ENCODE measurements at regions not wholly inside any gene's neighbourhood (a gene's known extent, or its start where the extent isn't known, plus 50 kb on each side); places are given as distances from the start of the nearest gene placed in this dataset.

- 82% methylated on average over 8 of the region's 8 CpGs for WGBS
Observed at GRCh38 chr10:124252097-124252715, 158.8 kb upstream of the CHST15 start.

GRCh38 chr10:124251317-124252065 lies 158.1 kb upstream of the CHST15 start:
- Histone ChIP-seq H3K36me3 (ENCODE audit: insufficient read depth) (no peaks in the 10 kb centered on the region), H3K27ac (ENCODE audit: low read depth) (no peak overlapping the region), H3K4me3 (ENCODE audit: low read depth, low read length) (no peak overlapping the region), H3K4me1 (ENCODE audit: insufficient read depth) (no peaks in the 10 kb centered on the region)
- DNase-seq (ENCODE audit: extremely low spot score): no peak
- 62% methylated on average over 4 of the region's 4 CpGs for WGBS

More at GRCh38 chr10:124252097-124252715, 158.8 kb upstream of the CHST15 start:
- Histone ChIP-seq H3K36me3 (ENCODE audit: insufficient read depth) (no peaks in the 10 kb centered on the region), H3K4me3 (ENCODE audit: low read depth, low read length) (no peak overlapping the region), H3K4me1 (ENCODE audit: insufficient read depth) (no peaks in the 10 kb centered on the region), H3K27ac (ENCODE audit: low read depth) (no peak overlapping the region)
- no peak for DNase-seq (ENCODE audit: extremely low spot score)

- no peaks in the 10 kb centered on the region for H3K4me1 ChIP-seq (ENCODE audit: insufficient read depth)
Observed at GRCh38 chr10:124250506-124250905, 157.1 kb upstream of the CHST15 start.

DNA sequence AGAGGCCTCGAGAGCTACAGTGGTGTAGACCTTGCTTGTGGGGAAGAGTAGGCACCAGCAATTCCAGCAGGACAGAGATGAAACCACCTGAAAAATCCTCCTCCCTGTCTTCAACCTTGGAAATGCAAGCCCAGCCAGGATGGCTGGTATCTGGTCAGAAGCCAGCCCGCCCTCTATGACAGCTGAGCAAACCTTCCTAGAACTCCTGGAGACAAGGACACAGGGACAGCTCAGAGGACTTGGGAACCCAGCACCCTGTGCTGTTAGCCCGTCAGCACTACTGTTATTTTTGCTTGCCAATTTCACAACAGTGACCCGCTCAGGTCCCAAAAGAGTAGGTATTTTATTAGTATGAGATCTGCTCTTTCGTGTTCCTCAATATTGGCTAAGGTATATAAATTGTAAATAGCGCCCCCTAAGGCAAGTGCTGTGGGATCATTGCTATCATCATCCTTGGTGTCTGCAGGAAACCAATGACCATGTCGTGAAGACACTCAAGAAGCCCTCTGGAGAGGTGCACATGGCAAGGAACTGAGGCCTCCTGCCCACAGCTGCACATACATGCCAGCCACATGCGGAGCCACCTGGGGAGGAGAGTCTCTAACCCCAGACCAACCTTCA lies 156.5 kb upstream of the CHST15 start:
- H3K4me3 ChIP-seq (ENCODE audit: low read depth, low read length): no peak overlapping the region
- 80% methylated on average over 8 of the region's 8 CpGs for WGBS

More at GRCh38 chr10:124250506-124250905, 157.1 kb upstream of the CHST15 start:
- DNase-seq (ENCODE audit: extremely low spot score): no peak
- Histone ChIP-seq H3K4me3 (ENCODE audit: low read depth, low read length) (no peak overlapping the region), H3K36me3 (ENCODE audit: insufficient read depth) (no peaks in the 10 kb centered on the region), H3K27ac (ENCODE audit: low read depth) (no peak overlapping the region)
- 83% methylated on average over 6 of the region's 6 CpGs for WGBS

GRCh38 chr10:124249196-124249595 lies 155.8 kb upstream of the CHST15 start:
- 77% methylated on average over 6 of the region's 6 CpGs for WGBS
- DNase-seq (ENCODE audit: extremely low spot score): no peak
- Histone ChIP-seq H3K27ac (ENCODE audit: low read depth) (no peak overlapping the region), H3K36me3 (ENCODE audit: insufficient read depth) (no peaks in the 10 kb centered on the region), H3K4me1 (ENCODE audit: insufficient read depth) (no peaks in the 10 kb centered on the region), H3K4me3 (ENCODE audit: low read depth, low read length) (no peak overlapping the region)

More for the DNA sequence above, 156.5 kb upstream of the CHST15 start:
- H3K4me1 ChIP-seq (ENCODE audit: insufficient read depth): no peaks in the 10 kb centered on the region
- no peak for DNase-seq (ENCODE audit: extremely low spot score)
- H3K27ac ChIP-seq (ENCODE audit: low read depth): no peak overlapping the region
- no peaks in the 10 kb centered on the region for H3K36me3 ChIP-seq (ENCODE audit: insufficient read depth)

GRCh38 chr10:124248056-124249045 lies 155.0 kb upstream of the CHST15 start:
- no peaks in the 10 kb centered on the region for H3K4me1 ChIP-seq (ENCODE audit: insufficient read depth)
- 92% methylated on average over 18 of the region's 18 CpGs for WGBS
- no peak for DNase-seq (ENCODE audit: extremely low spot score)
- H3K27ac ChIP-seq (ENCODE audit: low read depth): no peak overlapping the region
- no peak overlapping the region for H3K4me3 ChIP-seq (ENCODE audit: low read depth, low read length)
- H3K36me3 ChIP-seq (ENCODE audit: insufficient read depth): no peaks in the 10 kb centered on the region

DNA sequence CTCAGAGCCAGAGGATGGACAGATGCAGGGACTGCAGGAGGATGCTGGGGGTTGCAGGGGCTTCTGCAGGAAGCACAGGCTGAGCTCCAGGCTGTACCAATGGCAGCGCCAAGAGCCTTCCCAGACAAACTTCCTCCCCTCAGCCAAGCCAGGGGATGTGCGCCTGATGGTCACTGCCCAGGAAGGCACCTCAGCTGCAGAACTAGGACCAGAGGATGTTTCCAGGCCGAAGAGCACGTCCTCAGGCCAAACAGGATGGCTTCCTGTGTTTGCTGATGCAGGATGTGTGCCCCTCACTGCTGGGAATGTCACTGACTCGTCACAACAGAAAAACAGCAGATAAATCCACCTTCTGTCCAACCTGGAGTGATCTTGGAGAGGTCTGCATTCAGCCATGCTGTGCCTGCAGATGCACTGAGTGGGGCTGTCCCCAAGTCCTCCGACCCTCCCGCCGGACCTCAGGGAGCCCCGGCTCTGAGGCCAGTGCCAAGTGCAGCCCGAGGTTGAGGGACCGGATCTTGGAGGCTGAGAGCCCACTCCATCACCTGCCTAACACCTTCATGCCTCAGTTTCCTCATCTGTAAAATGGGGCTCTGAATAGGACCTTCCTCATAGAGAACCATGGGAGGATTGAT lies 152.5 kb upstream of the CHST15 start:
- H3K4me3 ChIP-seq (ENCODE audit: low read depth, low read length): no peak overlapping the region
- H3K27ac ChIP-seq (ENCODE audit: low read depth): no peak overlapping the region
- no peaks in the 10 kb centered on the region for H3K4me1 ChIP-seq (ENCODE audit: insufficient read depth)
- no peaks in the 10 kb centered on the region for H3K36me3 ChIP-seq (ENCODE audit: insufficient read depth)
- DNase-seq (ENCODE audit: extremely low spot score): no peak
- 81% methylated on average over 11 of the region's 11 CpGs for WGBS

DNA sequence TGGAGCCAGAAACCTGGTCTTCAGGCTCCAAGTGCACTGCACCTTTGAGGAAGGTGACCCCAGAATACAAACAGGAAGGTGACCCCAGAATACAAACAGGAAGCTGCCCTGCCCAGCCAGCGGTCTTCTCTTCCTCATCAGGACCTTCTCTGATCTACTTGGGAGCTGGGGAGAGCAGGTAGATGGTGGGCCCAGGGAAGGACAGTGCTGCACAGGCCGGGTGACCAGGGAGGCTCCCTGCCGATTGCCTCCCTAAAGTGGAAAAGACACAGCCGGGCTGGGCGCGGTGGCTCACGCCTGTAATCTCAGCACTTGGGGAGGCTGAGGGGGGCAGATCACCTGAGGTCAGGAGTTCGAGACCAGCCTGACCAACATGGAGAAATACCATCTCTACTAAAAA lies 151.8 kb upstream of the CHST15 start:
- Histone ChIP-seq H3K27ac (ENCODE audit: low read depth) (no peak overlapping the region), H3K4me3 (ENCODE audit: low read depth, low read length) (no peak overlapping the region), H3K36me3 (ENCODE audit: insufficient read depth) (no peaks in the 10 kb centered on the region), H3K4me1 (ENCODE audit: insufficient read depth) (peaks cover under 1% of the 10 kb centered on the region)
- 93% methylated on average over 8 of the region's 8 CpGs for WGBS
- no peak for DNase-seq (ENCODE audit: extremely low spot score)

- Histone ChIP-seq H3K27ac (ENCODE audit: low read depth) (no peak overlapping the region), H3K4me3 (ENCODE audit: low read depth, low read length) (no peak overlapping the region), H3K36me3 (ENCODE audit: insufficient read depth) (no peaks in the 10 kb centered on the region), H3K4me1 (ENCODE audit: insufficient read depth) (peaks cover 1% of the 10 kb centered on the region)
- 94% methylated on average over 20 of the region's 20 CpGs for WGBS
- DNase-seq (ENCODE audit: extremely low spot score): no peak
Observed at GRCh38 chr10:124244256-124244877, 151.0 kb upstream of the CHST15 start.

DNA sequence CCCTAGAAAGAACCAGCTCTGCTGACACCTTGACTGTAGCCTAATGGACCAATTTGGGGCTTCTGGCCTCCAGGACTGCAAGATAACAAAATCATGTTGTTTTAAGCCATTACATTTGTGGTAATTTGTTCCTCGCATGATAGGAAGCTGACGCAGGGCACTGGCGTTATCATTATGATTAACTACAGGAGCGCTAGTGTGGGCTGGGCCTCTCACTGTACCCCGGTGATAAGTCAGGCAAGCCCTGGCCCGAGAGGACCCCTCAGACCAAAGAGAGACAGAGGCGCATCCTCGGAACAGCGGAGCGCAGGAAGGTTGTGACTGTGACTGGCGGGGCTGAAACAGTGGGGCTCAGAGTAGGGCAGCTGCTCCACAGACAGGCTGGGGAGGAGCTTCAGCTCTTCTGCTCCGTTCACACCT lies 150.3 kb upstream of the CHST15 start:
- Histone ChIP-seq H3K27ac (ENCODE audit: low read depth) (no peak overlapping the region), H3K36me3 (ENCODE audit: insufficient read depth) (no peaks in the 10 kb centered on the region), H3K4me3 (ENCODE audit: low read depth, low read length) (no peak overlapping the region), H3K4me1 (ENCODE audit: insufficient read depth) (peaks cover 1% of the 10 kb centered on the region)
- 65% methylated on average over 12 of the region's 12 CpGs for WGBS
- DNase-seq (ENCODE audit: extremely low spot score): no peak

- 84% methylated on average over 8 of the region's 8 CpGs for WGBS
- Histone ChIP-seq H3K4me3 (ENCODE audit: low read depth, low read length) (no peak overlapping the region), H3K27ac (ENCODE audit: low read depth) (no peak overlapping the region), H3K36me3 (ENCODE audit: insufficient read depth) (no peaks in the 10 kb centered on the region), H3K4me1 (ENCODE audit: insufficient read depth) (peaks cover 1% of the 10 kb centered on the region)
- no peak for DNase-seq (ENCODE audit: extremely low spot score)
Observed at GRCh38 chr10:124242791-124243190, 149.4 kb upstream of the CHST15 start.

DNA sequence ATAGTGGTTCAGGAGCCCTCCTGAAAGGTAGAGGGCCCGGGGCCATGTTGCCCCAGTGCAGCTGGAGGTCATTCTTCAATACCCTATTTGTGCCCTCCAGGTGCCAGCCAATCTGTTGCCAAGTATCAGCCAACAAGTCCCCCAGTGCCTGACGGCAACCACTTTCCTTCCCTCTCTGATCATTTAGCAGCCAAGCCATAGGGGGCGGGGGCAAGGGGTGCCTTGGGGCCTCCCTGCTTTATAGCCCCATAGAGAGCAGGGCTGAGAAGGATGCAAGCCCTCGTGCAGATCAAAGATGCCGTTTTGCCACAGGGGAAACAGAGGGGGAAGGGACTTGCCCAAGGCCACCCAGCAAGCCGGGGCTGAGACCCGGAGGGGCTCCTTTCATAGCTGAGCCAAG lies 149.0 kb upstream of the CHST15 start:
- no peak overlapping the region for H3K4me3 ChIP-seq (ENCODE audit: low read depth, low read length)
- no peak for DNase-seq (ENCODE audit: extremely low spot score)
- H3K36me3 ChIP-seq (ENCODE audit: insufficient read depth): no peaks in the 10 kb centered on the region
- H3K27ac ChIP-seq (ENCODE audit: low read depth): no peak overlapping the region
- H3K4me1 ChIP-seq (ENCODE audit: insufficient read depth): peaks cover 1% of the 10 kb centered on the region
- 79% methylated on average over 7 of the region's 7 CpGs for WGBS

Data from urinary bladder (tissue), 3 donors.